ENCODE measurements at regions not wholly inside any gene's neighbourhood (a gene's known extent, or its start where the extent isn't known, plus 50 kb on each side); places are given as distances from the start of the nearest gene placed in this dataset.
A peak's percentile ranks its signal among the peaks of the same experiment; 100 is the strongest.

DNA sequence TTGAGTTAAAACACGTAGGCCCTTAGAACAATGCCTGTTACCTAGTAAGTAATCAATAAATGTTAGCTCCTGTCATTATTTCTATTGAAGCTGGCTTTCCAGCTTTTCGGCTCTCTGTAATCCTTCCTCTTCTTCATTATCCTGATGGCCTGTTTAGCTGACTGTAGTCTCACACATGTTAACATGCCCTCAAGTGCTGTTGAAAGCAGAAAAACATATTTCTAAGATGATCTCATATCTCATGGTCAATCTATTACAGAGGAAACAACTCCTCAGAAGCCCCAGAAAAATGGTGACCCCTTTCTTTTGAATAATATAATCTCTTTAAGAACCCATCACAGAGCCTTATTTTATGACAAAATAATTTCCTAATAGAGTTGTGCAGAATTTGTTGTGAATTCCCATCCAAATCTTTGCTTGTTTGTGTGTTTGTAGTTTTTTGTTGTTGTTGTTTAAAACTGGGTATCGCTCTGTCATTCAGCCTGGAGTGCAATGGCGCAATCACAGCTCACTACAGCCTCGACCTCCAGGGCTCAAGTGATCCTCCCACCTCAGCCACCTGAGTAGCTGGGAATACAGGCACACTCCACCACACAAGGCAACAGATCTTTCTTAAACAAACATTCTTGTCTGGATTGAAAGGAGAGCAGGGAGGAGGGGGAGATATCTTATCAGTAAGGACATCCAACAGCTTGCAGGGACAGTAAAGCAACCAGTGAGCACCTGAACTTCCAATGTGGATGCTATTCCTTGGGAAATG is 242.5 kb upstream of the CAND1 start:
- Histone ChIP-seq H3K4me1 (ENCODE audit: control insufficient read depth, insufficient read depth, low read length) (peaks cover 9% of the 10 kb centered on the region), H3K9me3 (ENCODE audit: control insufficient read depth, insufficient read depth, low read depth, low read length) (no peaks in the 10 kb centered on the region), H3K36me3 (ENCODE audit: control insufficient read depth in 2 of 2, insufficient read depth in 1 of 2, low read length in 2 of 2) (no peaks in the 10 kb centered on the region), H3K4me3 (ENCODE audit: low read depth, low read length) (no peak overlapping the region), H3K27ac (ENCODE audit: extremely low read depth, low read depth, low read length) (no peak overlapping the region)
- TF ChIP-seq ZBTB17 (tag by site-specific recombination; IDR thresholded peaks at IDR 0.05) (no peak), IKZF3 (tag by site-specific recombination; IDR thresholded peaks at IDR 0.05) (no peak), TCF7L2 (IDR thresholded peaks at IDR 0.05; ENCODE audit: borderline replicate concordance, low read depth, low read length) (no peak), ZNF423 (tag by site-specific recombination; IDR thresholded peaks at IDR 0.05) (no peak), KLF1 (tag by site-specific recombination; IDR thresholded peaks at IDR 0.05) (no peak), KLF16 (tag by site-specific recombination; IDR thresholded peaks at IDR 0.05) (no peak), ZNF274 (IDR thresholded peaks at IDR 0.05; ENCODE audit: low read length) (no peak), ZNF274 (tag by site-specific recombination; IDR thresholded peaks at IDR 0.05; ENCODE audit: borderline replicate concordance) (no peak), ZNF600 (tag by site-specific recombination; IDR thresholded peaks at IDR 0.05) (peak; percentile 66), SCRT1 (tag by site-specific recombination; IDR thresholded peaks at IDR 0.05; ENCODE audit: borderline replicate concordance) (0 out of 2 replicates have a peak, but pooled peaks have one; percentile 37), ZFP37 (tag by site-specific recombination; IDR thresholded peaks at IDR 0.05) (no peak), ZNF621 (tag by site-specific recombination; IDR thresholded peaks at IDR 0.05) (no peak), SCRT2 (tag by site-specific recombination; IDR thresholded peaks at IDR 0.05) (peak; percentile 73), ZNF677 (tag by site-specific recombination; IDR thresholded peaks at IDR 0.05) (no peak), OSR2 (tag by site-specific recombination; IDR thresholded peaks at IDR 0.05) (peak; percentile 77), WT1 (tag by site-specific recombination; IDR thresholded peaks at IDR 0.05) (no peak), EGR2 (tag by site-specific recombination; IDR thresholded peaks at IDR 0.05; ENCODE audit: low read depth) (no peak), ZNF114 (tag by site-specific recombination; IDR thresholded peaks at IDR 0.05) (no peak), HOXD13 (CRISPR knock-in tag; IDR thresholded peaks at IDR 0.05; ENCODE audit: borderline replicate concordance) (no peak)
- TF ChIP-seq, protein P1, sequence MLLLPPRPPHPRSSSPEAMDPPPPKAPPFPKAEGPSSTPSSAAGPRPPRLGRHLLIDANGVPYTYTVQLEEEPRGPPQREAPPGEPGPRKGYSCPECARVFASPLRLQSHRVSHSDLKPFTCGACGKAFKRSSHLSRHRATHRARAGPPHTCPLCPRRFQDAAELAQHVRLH (tag by site-specific recombination; IDR thresholded peaks at IDR 0.05) = no peak
- TF ChIP-seq, protein P2, sequence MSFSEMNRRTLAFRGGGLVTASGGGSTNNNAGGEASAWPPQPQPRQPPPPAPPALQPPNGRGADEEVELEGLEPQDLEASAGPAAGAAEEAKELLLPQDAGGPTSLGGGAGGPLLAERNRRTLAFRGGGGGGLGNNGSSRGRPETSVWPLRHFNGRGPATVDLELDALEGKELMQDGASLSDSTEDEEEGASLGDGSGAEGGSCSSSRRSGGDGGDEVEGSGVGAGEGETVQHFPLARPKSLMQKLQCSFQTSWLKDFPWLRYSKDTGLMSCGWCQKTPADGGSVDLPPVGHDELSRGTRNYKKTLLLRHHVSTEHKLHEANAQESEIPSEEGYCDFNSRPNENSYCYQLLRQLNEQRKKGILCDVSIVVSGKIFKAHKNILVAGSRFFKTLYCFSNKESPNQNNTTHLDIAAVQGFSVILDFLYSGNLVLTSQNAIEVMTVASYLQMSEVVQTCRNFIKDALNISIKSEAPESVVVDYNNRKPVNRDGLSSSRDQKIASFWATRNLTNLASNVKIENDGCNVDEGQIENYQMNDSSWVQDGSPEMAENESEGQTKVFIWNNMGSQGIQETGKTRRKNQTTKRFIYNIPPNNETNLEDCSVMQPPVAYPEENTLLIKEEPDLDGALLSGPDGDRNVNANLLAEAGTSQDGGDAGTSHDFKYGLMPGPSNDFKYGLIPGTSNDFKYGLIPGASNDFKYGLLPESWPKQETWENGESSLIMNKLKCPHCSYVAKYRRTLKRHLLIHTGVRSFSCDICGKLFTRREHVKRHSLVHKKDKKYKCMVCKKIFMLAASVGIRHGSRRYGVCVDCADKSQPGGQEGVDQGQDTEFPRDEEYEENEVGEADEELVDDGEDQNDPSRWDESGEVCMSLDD (tag by site-specific recombination; IDR thresholded peaks at IDR 0.05) = no peak
- ChIA-PET CTCF (interaction anchor here (0.6 to 2.3 kb wide), 16 partner anchors 9 to 409 kb away, joined by 3 to 11 read pairs (median 4); no protein-coding TSS in a partner anchor), POLR2A (interaction anchor here (1.5 kb wide), 1 partner anchor 242 kb away, joined by 4 read pairs; the partner anchor contains the start of gene CAND1)

DNA sequence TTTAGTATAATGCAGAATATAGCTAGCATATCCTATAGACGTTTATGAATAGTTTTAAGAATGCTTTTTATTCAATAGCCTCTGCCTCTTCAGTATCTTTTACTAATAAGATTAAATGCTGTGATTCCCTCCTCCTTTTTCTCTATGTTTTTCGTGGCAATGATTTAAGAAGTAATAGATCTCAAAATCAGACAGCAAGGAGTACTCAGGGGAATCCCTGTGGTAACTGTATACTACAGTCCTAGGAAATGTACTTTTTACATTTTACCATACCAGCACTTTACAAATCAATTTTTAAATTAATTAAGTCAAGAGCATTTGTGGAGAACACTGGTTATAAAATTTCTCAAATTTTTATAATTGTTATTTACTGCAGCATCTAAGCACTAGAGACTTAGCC is 240.6 kb upstream of the CAND1 start:
- Histone ChIP-seq H3K4me3 (ENCODE audit: low read depth, low read length) (no peak overlapping the region), H3K4me1 (ENCODE audit: control insufficient read depth, insufficient read depth, low read length) (peaks cover 9% of the 10 kb centered on the region), H3K27ac (ENCODE audit: extremely low read depth, low read depth, low read length) (no peak overlapping the region), H3K36me3 (ENCODE audit: control insufficient read depth in 2 of 2, insufficient read depth in 1 of 2, low read length in 2 of 2) (no peaks in the 10 kb centered on the region), H3K9me3 (ENCODE audit: control insufficient read depth, insufficient read depth, low read depth, low read length) (no peaks in the 10 kb centered on the region)
- no peak for TF ChIP-seq ZNF785 (tag by site-specific recombination; IDR thresholded peaks at IDR 0.05)
- ChIA-PET POLR2A (no interaction called here), CTCF (interaction anchor here (0.5 kb wide), 1 partner anchor 1397 kb away, joined by 3 read pairs; no protein-coding TSS in a partner anchor)
